ENCODE measurements at regions not wholly inside any gene's neighbourhood (a gene's known extent, or its start where the extent isn't known, plus 50 kb on each side); places are given as distances from the start of the nearest gene placed in this dataset.
A peak's percentile ranks its signal among the peaks of the same experiment; 100 is the strongest.
"Not testable (repeated sequence)": the region's sequence is repeated elsewhere in the genome, so short reads cannot be mapped to it uniquely, and the experiment has no call there.

DNA sequence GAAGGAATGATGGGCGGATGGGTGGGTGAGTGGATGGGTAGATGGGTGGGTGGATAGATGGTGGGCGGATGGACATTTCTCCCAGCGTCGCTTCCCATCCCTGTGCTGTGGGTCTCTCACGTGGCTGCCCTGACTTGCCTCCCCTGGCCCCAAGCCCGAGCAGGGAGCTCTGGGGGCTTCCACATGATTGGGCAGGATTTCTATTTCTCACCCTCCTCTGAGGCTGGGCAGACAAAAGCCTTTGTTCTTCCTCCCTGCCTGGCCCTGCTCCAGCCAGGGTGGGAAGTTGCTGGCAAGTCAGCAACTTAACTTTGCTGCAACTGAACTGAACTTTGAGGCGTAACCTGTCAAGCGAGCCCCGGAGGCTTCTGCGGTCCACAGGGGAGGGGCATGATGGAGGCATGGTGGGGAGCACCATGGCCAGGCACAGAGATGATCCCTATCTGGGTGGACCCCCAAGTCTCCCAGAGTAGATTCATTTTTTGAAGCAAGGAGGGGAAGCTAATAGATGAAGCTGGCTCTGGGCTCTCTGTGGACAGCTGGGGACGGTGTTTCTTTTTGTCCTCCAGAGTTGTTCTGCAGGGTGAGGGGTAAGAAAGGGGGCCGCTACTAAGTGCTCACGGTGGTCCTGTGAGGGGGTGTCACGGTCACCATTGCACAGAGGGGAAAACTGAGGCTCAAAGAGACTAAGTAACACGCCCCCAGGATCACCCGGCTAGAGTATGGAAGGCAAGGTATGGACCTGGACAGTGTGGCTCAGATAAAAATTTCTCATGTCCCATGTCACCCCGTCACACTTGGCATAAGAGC is 140.1 kb downstream of the CEBPB start:
- no peak for DNase-seq

DNA sequence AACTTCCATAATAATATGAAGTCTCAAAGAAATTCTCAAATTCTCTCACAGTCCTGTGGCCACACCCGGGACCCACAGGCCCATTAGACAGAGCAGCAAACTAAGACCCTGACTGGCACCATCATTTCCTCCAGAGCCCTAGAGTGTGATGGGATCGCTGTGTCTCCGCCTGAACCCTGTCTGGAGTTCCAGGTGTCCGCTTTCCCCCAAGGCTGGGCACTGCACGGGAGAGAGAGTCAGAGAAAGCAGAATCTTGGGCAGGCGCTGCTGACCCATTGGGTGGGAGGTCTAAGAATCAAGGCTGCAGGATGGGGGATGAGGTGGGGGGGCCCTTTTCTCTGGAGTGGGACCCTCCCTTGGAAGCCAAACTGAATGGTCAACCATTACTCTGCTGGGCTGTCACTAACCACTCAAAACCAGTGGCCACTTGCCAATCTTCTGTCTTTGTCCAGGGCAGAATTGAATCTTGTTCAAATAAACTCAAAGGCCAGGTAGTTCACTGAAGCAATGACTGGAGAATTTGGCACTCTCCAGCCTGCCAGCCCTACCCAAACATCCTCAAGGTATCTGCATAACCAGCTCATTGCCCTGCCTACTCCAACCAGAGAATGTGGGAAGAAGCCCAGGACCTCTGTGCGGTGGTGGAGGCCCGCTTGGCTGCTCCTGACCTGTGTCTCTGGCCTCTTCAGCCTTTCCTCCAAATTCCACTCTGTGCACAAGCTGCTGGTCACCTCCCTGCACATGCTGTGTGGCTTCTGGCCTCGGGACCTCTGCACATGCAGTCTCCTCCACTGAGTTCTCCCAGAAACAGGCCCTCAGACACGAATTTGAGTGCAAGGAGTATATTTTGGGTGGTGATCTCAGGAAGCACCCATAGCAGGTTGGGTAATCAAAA is 141.1 kb downstream of the CEBPB start:
- DNase-seq = no peak

DNA sequence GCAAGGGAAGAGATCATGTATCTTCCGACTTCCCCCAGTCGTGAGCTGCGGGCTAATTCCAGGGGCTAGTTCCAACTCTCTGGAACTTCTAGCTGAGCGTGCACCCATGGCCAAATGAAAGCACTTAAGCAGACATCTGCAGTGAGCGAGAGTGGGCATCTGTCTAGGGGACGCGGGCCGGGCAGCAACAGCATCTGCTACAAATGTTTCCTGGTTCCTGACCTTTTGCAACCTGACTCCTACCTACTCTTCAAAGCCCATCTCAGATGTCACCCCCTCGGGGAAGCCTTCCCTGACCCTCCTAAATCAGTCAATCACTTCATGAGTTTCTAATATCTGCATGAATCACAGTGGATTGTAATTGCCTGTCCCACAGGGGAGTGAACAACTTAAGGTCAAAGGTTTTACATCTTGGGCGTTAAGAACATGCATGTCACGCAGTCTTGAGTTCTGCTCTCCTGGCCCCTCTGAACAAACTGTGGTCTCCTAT is 141.9 kb downstream of the CEBPB start:
- no peak for DNase-seq

DNA sequence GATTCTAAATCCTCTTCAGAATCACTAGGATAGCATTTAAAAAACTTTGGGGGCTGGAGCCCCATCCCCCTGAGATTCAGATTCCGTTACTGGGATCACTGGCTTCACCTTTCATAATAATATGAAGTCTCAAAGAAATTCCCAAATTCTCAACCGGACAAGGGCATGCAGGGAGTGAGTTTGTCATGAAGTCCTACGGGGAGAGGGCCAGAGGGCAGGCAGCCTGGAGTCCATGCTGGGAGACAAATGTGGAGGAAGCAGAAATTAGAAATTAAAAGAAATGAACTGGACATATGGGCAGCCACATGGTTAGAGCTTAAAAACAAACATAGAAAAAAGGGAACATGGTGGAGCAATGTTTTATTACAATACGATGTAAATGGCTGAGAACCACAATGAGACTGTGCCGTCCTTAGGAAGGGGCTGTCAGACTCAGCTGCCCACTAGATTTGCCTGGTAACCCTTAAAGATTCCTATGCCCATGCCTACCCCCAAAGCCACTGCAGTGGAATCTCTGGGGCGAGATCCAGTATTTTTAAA is 142.6 kb downstream of the CEBPB start:
- no peak for DNase-seq

DNA sequence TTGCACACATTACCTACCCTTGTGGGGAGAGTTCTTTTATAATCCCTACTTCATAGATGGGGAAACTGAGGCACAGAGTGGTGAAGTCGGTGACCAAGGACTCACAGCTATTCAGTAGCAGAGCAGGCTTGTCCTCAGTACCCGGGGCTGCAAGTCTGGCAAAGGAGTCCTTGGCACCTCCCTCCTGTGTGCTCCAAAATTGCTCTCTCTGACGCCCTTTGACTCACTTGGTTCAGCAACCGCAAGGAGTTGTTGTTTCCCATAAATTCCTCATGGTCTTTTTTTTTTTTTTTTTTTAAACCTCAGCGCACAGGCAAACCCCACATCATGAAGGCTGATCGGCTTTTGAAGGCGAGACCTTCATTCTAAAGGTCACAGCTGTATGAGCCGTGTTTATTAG is 143.2 kb downstream of the CEBPB start:
- DNase-seq = no peak

DNA sequence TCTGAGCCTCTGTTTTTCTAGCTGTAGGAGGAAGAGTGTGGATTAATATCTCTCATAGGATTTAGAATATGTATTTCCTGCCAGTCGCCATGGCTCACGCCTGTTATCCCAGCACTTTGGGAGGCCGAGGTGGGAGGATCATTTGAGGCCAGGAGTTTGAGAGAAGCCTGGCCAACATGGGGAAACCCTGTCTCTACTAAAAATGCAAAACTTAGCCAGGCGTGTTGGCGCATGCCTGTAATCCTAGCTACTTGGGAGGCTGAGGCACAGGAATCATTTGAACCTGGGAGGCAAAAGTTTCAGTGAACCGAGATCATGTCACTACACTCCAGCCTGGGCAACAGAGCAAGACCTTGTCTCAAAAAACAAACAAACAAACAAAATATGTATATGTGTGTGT is 143.9 kb downstream of the CEBPB start:
- not testable (repeated sequence) for DNase-seq

DNA sequence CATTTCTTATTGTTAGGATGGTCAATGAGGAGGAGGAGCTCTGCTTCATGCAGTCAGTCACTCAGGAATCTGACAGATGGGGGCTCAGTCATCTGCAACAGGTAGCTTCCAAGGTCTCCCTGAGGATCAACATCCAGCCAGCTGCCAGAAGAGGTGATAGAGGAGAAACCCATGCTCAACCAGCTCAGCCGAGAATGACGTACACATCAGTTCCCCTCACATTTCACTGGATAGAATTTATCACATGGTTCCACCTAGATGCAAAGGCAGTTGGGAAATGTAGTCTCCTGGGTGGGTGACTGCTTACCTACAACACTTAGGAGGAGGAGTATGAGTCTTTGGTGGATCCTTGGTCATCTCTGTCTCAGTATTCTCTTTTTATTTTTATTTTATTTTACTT is 144.5 kb downstream of the CEBPB start:
- peak; percentile 60 for DNase-seq

DNA sequence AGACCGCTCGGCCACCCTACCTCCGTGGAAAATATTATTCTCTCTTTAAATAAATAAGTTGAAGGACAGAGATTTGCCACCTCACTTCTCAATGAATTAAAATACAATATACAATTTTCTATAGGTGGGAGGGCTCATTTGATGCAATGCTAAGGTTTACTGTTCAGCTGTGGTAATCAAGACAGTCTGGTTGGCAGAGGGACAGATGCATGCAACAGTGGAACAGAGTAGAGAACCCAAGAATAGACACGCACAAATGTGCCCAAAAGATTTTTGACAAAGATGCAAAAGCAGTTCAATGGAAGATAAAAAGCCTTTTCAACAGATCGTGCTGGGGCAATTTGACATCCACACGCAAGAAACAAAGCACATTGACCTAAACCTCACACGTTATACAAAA is 145.2 kb downstream of the CEBPB start:
- no peak for DNase-seq

DNA sequence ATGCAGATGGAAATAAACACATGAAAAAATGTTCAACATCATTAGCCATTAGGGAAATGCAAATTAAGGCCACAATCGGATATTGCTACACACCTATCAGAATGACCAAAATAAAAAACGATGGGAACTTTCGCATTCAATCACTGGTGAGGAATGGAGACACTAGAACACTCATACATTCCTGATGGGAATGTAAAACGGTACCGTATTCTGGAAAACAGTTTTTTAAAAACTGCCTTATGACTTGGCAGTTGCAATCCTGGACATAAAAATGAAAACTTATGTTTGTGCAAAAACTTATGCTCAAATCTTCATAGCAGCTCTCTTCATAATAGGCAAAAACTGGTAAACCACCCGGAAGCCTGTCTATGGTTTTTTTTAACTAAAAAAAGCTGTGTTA is 146.0 kb downstream of the CEBPB start:
- DNase-seq = no peak

DNA sequence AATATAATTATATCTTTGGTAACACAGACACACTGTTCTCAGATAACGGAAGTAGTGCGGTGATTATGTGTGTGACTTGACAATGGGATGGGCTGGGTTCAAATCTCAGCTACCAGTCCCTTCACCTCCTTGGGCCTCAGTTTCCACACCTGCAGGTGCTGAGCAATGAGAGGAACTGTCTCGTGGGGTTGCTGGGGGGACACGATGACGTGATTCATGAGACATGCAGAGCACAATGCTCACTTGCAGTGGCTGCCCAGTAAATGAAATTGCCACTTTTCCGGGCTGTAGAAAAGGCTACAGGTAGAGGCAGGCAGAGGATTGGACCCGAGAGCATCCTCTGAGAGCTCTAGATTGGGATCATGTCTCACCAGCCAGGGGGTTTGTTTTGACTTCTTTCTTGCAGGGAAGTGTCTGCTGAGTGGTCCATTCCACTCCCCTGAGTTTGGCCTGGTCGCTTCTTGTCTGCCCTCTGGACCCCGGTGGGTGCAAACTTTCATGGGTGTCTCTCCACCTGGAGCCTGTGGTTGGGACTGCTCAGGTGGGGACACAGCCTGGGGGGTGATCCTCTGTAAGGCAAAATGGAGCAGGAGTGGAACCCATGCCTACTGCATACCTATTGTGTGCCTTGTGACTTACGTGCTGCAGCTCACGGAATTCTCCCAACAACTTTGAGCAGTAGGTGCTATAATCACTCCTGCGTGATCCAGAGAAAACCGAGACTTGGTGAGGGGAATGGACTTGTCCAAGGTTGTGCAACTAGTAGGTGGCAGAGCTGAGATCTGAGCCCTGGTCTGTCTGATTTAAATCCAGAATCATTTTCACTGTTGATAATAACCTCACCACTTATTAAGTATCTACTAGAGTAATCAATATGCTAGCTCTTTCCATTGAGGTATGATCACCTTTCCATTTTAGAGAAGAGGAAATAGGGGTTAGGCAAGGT is 147.2 kb downstream of the CEBPB start:
- DNase-seq = no peak

DNA sequence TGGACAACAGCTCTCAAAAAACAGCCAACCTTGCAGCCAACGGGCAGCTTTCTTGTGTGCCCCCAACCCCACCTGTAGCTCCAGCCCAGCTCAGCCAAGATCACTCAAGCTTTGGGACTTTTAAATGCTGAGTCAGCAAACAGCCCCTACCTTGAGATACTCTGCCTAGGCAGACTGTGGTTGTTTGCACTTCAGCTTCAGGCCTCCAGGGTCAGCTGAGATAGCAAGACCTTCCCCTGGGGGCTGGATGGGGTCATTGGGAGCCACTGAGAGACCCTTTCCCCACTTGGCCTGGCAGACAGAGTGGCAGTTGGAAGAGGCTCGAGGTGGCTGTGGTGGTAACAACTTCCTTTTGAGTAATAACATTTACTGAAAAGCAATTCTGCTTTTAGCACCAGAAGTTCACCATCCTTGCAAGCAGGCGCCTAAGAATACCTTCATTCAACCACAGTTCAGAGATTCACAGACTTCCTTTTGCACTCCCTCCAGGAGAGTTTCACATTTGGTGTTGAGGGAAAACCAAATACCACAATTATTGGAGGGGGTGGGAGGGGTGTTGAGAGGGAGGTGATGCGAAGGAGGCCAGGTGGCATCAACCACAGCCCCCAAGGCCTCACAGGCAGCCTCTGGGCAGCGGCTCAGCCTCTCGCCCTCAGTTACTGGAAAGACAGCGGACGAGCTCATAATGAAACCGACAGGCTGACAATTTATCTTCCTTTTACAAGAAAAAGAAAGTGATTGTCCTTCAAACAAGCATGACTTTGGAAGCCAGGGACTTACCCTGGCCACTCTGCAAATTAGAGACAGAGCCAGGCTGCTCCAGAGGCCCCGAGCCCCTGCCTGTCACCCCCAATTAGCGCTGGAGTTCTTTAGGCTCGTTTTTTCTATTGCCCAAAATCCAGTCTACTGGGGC is 148.1 kb downstream of the CEBPB start:
- DNase-seq = peak; percentile 7

DNA sequence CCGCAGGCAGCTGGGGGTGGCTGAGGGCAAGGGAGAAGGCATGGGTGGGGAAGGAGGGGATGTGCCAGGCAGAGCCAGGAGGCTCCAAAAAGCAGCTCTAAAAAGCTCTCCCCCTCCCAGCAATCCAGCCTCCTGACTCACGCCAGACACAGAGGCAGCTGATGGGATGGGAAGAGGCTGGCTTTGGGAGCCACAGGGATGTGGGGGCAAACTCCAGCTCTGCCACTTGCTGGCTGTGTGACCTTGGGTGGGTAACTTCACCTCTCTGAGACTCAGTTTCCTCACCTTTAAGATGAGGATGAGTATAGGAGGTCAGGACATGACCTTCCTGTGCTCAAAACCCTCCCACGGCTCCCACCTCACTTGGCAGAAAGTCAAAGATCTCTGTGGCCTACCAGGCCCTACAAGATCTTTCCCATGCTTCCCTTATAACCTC is 148.9 kb downstream of the CEBPB start:
- DNase-seq = no peak

DNA sequence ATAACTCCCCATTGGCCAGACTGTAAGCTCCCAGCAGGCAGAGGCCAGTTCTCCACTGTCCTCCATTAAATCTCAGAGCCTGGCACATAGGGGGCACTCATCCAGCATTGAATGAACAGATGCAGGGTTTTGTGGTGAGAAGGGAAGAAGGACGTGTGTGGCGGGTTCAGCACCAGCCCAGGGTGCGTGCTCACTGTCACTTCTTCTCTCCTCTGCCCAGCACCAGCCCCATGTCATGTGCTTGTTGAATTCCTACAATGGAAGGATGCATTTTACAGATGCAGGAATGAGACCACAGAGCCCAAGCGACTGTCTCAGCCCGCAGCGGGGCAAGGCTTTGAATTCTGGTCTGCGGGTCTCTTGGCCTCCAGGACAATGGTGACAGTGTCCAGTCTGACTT is 149.9 kb downstream of the CEBPB start:
- no peak for DNase-seq

DNA sequence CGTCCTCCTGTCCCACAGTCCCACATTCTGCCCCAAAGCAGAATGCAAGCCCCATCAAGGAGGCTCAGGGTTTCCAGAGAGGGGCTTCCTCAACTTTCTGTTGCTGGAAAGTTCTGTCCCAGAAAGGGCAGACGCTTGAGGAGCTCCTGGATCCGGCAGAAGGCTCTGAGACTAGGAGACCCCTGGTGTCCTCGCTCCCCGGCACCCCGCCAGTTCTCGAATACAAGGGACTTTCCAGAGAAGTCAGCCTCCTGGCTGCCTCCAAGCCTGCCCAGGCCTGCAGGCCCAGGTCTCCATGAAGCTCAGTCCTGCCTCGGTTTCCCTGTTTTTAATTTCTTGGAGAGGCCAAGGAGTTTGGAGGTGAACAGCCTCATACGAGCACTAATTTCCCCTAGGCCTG is 150.4 kb downstream of the CEBPB start:
- no peak for DNase-seq

DNA sequence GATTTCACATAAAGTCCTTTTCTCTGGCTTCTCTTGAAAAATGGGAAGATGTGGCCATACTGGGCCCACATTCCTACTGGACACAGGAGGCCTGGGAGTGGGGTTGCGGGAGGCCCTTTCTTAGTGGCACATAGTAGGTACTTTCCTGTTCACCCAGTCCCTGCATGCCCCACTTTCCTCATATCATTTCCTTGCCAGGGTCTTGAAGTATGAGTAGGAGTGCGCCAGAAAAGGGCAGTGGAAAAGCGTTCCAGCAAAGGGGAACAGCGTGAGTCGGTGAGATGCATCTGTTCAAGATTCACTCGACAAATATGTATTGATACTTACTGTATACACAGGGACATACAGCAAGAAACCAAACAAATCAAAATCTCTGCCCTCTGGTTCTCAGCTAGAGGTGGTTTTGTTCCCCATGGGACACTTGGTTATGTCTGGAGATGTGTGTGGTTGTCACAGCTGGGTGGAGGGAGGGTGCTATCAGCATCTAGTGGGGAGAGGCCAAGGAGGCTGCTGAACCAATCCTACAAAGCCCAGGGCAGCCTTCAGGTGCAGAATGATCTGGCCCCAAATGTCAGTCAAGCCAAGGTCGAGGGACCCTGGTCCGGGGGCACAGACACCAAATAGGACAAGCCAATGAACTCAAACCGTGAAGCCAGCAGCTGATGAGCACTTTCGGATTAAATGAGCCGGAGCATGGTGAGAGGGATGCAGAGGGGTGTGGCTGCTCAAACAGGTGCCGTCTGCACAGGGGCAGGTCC is 151.4 kb downstream of the CEBPB start:
- no peak for DNase-seq

DNA sequence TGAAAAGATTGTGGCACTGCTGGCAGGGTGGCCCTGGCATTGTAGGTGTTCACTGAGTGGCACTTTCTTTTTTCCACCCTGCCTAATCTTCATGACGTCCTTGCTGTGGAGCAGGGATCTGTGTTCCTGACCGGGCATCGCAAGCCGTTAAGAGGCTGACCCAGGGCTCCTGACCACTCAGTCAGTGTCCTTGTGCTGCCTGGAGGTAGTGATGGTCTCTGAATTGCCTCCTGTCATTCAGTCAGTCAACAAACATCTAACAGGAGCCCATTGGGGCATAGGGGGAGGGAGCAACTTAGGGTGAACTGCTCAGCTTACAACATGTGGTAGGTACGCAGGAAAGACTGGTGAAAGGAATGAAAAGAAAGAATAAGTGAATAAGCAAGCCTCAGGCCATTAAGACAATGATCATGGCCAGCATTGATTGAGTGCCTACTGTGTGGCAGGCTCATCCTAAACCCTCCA is 152.0 kb downstream of the CEBPB start:
- no peak for DNase-seq

DNA sequence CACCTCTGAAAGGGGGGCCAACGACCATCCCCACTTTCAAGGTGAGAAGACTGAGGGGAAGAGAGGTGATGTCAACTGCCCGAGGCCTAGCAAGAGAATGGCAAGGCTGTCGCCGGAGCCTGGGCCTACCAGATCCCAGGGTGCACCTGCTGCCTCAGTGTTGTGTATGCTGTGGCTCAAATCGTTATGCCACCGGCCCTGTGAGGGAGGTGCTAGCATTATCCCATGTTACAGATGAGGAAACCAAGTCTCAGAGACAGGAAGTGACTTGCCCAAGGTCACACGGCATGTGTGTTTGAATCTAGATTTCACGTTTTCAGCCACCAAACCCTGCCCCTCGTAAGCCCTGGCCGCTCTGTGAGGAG is 152.5 kb downstream of the CEBPB start:
- no peak for DNase-seq

DNA sequence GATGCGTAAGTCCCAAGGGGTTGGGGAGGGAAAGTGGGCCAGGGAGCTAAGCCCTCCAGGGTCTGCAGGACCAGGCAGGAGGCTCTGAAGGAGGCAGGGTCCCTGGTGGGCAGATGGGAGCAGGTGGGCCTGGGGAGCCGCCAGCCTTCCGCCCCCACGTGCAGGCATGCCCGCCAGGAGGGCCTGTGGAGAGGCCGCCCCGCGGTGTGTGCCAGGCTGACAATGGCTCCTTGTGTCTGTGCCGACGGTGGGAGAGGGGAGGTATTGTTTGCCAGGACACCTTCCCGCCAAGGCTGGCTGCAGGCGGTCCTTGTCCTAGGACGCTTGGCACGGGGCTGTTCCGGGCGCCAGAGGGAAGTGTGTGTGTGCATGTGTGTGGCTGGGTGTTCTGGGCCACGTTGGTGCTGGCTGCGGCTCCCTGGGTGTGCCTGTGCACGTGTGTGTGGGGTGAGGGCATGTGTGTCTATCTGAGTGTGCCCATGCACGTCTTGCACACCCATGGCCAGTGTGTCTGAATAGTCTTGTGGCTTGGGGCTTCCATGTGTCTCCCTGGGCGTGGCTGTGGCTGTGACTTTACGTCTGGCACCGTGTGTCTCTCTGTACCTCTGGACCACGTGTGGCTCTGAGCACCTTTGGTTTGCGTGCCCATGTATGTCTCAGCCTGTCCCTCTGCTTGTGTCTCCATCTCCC is 153.0 kb downstream of the CEBPB start:
- no peak for DNase-seq

DNA sequence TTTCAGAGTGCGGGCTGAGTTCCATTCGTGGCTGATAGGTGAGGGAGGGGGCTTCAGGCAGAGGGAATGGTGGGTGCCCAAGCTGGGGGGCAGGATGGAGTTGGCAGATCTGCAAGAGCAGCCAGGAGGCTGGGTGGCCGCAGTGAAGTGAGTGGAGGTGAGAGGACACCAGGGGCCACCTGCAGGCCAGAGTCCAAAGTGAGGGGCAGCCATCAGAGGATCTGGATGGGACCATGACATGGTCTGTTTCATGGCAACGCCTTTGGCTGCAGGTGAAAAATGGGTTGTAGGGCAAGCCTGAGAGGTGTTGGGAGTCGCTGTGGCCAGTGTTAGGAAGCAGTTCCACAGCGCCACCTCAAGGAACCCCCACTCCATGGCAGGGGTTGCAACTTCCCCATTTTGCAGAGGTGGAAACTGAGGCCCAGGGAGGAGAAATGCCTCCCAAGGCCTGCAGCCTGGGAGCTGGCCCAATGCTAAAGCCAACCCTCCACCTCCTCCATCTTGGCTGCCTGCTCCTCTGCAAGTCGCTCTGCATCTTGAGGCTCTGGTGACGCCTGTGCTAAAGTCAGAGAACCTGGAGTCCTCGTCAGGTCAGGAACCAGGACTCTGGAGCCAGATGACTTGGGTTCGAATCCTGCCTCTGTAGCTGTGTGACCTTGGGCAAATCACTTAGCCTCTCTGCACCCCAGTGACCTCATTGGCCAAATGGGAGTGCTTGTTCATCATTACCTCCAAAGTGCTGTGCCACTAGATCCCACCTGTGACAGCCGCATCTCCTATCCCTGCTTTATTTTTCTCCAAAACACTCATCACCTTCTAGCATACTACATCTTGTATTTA is 153.8 kb downstream of the CEBPB start:
- no peak for DNase-seq

Data from NCI-H1694 treated with DMSO at 0.1 percent for 48 hours (cell line).